ENCODE measurements at regions not wholly inside any gene's neighbourhood (a gene's known extent, or its start where the extent isn't known, plus 50 kb on each side); places are given as distances from the start of the nearest gene placed in this dataset.
A peak's percentile ranks its signal among the peaks of the same experiment; 100 is the strongest.

DNA sequence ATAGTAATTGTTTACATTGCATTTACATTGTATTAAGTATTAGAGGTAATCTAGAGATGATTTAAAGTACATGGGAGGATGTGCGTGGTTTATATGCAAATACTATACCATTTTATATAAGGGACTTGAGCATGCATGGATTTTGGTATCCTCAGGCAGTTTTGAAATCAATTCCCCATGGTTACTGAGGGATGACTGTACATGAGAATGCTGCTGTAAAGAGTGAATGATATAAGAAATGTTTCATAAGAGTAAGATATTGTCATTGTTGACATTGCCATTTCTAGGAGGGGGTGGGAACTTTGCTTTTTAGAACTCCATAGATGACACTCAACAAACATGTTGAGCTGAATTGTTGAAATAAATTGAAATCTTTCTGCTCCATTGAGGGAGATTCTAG lies 185.0 kb downstream of the SEMA6A start:
- DNase-seq = no peak

DNA sequence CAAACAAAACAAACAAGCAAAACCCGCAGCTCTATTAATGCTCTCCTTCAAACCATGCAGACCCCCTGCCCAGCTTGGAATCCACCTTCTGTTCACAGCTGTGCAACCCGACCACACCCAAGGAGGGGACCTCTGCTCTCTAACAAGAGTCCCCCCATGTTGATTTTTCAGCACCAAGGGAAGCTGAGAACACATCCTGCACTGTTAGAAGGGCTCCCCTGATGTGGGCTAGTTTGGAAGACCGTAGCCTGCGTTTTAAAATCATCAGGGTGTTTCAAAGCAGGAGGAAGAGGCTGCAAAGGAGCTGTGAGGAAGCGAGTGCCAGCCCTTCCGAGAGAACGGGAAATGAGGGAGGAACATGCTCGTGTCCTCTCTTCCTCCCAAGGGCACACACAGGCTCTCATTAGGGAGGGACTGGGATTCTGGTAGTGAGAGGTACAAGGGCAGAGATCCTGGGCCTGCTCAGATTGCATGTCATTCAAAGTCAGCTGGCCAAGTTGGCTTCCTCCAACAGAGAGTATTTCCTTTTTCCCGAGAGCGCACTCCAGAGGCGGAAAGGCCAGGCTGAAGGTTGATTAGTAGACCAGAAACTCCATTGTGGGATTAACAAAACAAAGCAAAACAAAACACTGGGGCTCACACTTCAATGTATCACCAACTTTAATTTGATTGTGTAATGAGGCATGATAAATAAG lies 185.9 kb downstream of the SEMA6A start:
- DNase-seq = peak; percentile 43

- DNase-seq = no peak
These were observed 186.9 kb downstream of the SEMA6A start for GRCh38 chr5:116387738-116388137.

DNA sequence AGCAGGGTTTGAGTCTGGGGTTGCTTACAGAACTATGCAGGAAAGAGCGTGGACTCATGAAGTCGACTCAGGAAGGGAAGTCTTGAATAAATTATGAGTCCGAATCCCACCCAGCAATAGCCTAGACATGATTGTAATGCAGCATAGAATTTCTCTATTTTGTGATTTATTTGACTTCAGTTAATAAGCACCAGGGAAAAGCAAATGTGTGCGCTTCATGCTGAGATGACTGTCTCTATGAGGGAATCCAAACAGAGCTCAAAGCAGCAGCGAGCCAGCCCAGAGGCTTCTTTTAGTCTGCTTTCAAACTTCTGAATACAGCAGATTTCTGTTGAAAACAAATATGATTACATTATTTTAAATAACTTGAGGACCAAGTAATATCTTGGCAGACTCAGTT lies 188.0 kb downstream of the SEMA6A start:
- no peak for DNase-seq

GRCh38 chr5:116382874-116383266 lies 191.8 kb downstream of the SEMA6A start:
- DNase-seq = no peak

DNA sequence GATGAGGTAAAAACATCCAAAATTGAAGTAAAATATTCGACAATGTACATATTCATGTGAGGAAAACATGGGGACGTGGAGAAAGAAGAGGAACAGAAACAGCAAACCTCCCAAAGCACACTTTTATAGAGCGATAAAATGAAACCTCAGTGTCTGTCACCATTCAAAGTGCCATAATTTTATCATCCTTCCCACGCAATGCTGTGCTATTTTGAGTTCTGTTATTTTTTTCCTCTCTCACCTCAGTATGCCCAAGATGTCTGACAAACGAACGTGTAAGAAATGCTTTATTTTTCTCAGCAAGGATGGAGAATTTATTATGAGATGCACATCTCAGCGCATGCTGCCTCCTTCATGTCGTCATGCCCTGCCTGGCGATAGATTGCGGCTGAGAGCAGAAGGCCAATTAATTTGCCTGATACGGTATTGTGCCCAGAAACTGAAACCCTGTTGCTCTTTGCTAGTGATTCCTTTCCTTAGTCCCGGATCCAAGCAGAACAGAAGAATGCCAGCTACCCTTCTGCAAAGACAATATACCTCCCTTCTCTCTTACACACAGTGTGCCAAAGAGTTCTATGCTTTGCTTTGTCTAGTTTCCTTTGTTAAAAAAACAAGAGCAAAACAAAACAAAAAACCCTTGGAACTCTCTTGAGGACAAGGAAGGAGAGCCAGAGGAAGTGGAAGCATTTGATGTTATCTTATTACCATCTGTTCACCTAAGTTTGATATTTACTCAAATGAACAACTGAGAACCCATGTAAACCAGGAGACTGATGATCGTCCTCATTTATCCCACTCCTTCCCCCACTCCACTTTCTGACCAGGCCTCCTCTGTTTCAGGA lies 192.4 kb downstream of the SEMA6A start:
- DNase-seq = no peak

DNA sequence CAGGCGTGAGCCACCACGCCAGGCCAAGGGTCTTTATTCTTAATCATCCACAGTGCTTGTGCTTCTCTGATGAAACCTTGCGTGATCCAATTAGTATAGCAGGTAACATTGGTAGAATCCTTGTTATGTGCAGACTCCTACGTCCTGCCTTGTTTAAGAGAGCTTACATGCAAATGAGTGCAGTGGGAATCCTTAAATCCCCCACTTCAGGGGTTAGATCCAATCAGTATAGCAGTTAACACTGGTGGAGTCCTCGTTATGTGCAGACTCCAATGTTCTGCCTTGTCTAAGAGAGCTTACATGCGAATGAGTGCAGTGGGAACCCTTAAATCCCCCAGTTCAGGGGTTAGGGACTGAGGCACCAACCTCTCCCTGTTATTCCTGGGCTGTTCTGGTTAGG lies 193.4 kb downstream of the SEMA6A start:
- DNase-seq = no peak

DNA sequence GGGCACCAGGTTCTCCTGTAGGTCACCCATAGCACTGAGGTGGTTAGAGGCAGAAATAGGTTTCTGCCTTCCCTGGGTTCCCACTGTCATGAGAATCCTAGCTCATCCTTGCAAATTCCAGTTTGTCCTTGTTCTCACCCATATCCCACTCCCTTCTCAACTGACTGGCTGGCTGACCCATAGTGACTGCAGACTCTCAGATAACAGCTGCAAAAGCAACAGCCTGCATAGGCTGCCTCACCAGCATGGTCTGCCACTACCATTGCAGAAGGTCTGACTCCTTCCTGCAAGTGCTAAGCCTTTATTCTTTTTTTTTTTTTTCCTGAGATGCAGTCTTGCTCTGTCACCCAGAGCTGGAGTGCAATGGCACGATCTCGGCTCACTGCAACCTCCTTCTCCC lies 194.0 kb downstream of the SEMA6A start:
- no peak for DNase-seq

- no peak for DNase-seq
These were observed 195.3 kb downstream of the SEMA6A start for GRCh38 chr5:116379306-116379705.

DNA sequence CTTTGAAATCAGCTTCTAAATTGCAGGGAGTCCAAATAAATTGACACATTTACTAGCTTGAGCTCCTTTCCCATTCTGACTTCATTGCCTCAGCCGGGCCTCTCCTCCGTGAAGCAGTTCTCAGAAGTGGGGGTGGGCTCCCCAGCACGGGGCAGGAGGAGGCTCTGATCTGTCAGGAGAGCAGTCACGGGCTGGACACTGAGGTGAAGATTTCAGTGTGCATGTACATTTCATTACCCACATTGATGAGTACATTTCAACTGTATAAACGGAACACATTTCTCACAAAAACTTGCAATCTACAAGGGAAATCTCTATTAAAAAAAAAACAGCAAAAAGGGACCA lies 195.9 kb downstream of the SEMA6A start:
- no peak for DNase-seq

- peak; percentile 54 for DNase-seq
These were observed 196.4 kb downstream of the SEMA6A start for GRCh38 chr5:116378007-116378776.

DNA sequence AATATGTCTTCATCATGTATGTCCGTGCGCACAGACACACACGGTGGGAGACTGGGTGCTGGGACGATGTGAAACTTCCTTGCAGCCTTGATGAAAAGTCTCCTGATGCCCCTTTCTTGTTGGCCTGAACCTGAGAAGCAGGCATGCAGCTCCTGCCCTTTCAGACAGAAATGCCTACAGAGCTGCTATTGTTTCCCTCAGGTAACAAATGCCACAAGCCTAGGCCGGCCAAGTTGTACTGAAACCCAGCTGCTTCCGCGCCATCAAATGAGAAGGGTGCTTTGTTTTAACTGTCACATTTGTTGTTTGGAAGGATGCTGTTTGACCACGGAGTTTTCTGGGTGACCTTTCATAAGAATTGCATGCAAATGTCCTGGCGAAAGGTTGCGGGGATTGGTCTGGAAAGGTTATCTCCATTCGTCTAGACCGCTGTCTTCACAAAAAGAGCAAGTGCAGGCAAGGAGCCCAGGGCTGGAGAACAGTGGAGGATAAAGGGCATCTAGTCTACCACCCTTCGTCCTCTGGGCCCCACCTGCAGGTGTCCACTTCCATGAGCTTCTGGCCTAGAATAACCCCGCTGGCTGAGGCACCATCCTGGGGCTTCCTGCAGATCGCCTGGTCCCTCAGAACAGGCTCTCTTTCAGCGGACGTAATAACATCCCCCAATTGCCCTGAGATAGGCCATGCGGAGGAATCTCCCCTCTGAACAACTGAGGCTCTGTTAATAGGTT lies 197.2 kb downstream of the SEMA6A start:
- DNase-seq = no peak

GRCh38 chr5:116375926-116376325 lies 198.7 kb downstream of the SEMA6A start:
- peak; percentile 41 for DNase-seq

GRCh38 chr5:116374434-116374852 lies 200.2 kb downstream of the SEMA6A start:
- DNase-seq = no peak

DNA sequence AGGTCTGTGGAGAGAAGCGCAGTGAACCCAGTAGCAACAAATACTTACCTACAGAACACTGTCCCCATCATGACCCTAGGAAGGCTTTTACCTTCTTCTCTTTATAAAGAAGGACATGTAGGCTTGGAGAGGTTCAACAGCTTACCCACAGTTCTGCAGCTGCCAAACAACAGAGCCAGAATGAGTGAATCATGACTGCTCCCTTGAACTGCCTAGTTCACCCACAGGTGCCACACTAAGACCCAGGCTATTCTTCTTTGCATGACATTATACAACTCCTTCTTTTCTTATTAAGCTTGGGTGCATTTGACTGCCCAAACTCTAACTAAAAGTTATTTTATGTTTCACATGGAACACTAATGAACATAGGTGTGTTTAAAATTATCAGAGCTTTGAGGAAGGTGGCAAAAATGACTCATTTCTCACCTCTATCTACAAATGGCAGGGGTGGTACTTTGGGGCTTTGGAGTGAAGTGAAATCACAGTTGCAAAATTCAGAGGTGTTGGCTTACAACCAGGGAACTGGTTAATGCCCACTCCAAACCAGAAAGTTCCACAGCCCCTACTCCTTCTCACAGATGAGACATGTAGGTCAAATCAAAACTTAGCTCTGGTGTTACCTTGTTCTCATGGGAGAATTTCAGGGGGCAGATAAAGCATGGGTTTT lies 201.6 kb downstream of the SEMA6A start:
- DNase-seq = no peak

DNA sequence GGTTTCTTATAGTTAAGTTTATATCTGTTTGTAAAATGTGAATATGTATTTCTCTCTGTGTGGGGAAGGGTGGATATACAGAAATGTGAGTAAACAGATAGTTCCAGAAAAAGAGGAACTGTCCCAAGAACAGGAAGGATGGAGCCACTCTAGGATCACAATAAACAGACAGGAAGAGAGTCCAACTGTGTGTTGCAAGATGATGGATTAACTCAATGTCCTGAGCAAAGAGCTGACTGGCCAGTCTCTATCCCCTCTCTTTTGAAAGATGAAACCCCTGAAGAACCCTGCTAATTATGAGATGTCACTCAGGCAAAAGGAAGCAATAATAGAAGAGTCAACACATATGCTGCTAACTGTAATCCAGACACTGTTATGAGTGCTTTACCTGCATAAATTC lies 202.7 kb downstream of the SEMA6A start:
- DNase-seq = no peak

DNA sequence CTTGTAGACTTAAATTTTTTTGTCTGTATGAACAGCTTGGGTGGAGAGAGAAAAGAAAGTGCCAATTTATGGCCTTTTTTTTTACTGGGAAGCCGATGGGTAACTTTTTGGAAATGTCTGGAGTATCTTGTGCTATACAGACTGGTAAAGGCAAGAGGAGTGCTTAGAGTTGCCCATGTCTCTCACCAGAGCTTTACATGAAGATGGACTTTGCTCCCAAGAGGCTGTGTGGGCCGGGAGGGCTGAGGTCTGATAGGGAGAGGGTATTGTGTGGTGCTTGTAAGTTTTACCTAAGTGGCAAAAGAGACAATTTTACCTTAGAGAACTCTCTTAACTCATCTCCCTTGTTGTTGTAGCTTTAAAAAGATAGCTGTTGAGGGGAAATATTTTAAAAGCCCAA lies 203.2 kb downstream of the SEMA6A start:
- DNase-seq = no peak

- DNase-seq = no peak
These were observed 203.7 kb downstream of the SEMA6A start for GRCh38 chr5:116370886-116371285.

- no peak for DNase-seq
These were observed 204.5 kb downstream of the SEMA6A start for GRCh38 chr5:116370149-116370548.

DNA sequence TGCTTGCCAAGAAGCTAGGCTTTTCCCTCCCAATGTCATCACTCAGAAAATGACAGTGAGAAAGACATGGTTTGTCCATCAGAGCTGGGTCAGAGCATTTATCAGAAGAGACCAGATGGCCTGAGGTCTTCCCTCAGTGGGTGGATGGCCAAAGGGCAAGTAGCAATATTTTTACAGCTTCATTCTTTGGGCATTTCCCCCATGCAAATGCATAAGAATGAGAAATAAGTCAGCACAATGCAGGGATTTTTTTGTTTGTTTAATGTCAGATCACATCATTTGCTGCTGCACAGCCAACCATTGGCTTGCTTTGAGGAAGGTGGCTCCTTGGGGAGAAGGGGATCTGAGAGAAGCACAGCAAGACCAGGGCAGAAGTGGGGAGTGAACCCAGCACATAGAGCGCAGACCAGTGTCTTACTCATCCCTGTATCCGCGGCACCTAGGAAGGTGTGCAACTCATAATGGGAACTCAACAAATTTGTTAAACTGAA lies 209.6 kb downstream of the SEMA6A start:
- no peak for DNase-seq

DNA sequence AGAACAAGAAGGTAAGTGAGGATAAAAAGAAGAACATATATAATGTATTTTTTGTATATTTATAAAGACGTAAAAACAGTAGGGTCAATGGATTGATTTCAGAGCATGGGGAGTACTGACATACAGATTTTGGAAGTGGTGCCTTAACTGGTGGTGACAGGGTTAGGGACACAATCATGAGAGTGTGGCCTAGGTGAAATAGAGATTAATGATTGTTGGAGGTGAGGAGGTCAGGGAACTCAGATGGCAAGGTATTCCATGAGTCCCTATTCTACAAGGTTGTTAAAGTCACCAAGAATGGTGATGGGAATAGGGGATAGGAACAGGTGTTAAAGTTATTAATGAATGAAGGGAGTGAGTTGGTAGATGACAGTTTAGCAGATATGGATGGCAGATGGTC lies 210.8 kb downstream of the SEMA6A start:
- DNase-seq = no peak

GRCh38 chr5:116361979-116362577 lies 212.5 kb downstream of the SEMA6A start:
- no peak for DNase-seq

Data from right hindlimb (tissue), 1 donor.